ENCODE measurements at regions not wholly inside any gene's neighbourhood (a gene's known extent, or its start where the extent isn't known, plus 50 kb on each side); places are given as distances from the start of the nearest gene placed in this dataset.
"Not testable (repeated sequence)": the region's sequence is repeated elsewhere in the genome, so short reads cannot be mapped to it uniquely, and the experiment has no call there.

DNA sequence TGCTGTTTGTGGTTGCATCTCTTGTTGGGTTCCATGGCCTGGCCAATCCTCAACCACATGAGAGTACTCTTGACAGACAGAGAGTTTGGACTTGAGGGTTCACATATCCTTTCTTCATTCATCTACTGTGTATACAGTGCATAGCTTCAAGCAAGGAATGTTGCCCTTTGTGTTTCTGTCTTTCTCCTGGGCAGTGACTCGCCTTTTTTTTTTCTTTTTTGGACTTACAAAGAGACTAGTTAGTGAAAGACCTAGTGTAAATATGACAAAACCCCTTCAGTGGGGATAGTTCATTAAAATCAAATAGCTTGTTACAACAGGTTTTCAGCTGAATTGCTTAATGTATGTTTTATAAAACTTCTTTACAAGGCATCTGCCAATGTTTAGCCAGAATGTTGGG is 290.2 kb downstream of the FGFR2 start:
- no peak for DNase-seq

DNA sequence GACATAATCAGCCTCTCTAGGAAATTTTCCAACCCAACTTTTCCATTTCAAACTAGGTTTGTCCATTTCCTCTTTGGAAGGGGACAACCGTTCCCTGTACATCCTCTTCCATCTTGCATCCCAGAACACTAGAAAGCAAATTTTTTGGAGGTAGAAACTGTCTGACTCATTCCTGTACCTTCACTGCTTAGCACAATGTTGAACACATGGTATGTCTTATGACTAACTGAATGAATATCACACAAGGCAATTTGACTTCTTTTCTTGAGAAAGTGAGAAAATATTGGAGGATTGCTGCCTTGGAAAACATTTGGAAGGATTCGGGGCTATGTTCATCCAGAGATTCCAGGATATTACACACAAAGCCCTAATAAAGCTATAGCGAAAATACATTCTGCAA is 289.1 kb downstream of the FGFR2 start:
- no peak for DNase-seq

DNA sequence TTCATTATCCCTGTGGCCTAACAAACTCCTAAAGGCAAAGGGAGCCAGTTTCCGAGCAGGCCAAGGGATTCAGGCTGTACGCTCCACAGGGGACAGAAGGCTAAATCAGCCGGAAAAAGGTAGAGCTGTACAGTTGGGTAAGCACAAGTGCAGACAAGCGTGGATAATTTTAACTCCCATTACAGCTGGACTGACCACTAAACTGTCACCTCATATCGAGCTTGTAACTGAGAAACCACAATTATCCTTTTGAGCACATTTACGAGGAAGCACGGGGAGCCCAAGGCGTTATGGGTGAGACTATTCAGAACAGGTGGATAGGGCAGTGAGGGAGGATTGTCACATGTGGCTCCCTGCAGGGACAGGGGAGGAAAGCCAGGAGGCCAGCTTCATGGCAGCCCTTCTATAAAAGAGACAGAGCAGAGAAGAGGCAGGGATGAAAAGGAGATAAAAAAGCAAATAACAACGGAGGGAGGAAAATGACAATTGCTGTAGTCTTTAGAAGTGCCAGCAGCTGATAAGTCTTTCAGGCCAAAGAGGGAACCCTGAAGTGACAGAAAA is 288.0 kb downstream of the FGFR2 start:
- no peak for DNase-seq

DNA sequence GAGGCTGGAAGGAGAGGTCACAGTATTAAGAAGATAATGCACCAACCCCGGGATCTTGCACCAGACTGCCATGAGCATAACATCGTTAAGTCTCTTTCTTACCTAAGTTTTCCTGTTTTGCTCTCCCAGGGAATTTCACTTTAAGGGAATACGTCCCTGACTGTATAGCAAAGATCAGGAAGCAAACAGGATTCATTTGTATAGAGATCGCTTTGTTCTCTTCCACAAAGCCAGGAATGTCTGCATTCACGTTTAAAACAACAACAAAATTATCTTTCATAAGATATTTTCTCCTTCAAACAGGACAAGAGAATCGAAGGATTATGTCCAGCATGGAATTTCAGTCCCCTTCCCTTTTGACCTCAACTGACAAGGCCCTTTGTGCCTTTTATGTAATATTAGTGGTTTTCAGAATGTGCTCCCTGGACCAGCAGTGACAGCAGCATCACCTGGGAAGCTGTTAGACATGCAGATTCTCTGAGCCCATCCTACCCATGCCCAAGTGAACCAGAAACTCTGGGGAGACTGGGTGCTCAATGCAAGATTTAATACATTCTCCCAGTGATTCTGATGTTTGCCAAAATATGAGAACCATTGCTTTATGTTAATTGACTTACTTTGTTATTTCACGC is 286.3 kb downstream of the FGFR2 start:
- DNase-seq, result no peak

DNA sequence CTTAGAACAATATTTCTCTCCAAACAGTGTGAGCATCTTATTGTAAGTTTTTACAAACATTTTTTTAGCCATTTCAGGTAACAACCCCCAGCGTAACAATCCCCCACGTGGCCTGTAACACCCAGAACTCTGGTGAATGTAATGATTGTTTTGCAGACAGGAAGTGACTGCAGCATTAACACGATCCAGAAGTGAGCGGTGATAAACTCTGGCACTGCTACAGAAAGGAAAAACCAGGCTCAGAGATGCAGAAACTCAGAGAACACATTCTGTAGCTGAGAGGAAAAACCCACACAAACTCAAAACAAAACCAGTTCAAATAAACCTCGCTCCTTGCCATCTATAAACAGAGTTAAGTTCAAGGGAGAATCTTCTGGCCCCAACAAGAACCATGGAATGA is 285.7 kb downstream of the FGFR2 start:
- DNase-seq, result no peak

DNA sequence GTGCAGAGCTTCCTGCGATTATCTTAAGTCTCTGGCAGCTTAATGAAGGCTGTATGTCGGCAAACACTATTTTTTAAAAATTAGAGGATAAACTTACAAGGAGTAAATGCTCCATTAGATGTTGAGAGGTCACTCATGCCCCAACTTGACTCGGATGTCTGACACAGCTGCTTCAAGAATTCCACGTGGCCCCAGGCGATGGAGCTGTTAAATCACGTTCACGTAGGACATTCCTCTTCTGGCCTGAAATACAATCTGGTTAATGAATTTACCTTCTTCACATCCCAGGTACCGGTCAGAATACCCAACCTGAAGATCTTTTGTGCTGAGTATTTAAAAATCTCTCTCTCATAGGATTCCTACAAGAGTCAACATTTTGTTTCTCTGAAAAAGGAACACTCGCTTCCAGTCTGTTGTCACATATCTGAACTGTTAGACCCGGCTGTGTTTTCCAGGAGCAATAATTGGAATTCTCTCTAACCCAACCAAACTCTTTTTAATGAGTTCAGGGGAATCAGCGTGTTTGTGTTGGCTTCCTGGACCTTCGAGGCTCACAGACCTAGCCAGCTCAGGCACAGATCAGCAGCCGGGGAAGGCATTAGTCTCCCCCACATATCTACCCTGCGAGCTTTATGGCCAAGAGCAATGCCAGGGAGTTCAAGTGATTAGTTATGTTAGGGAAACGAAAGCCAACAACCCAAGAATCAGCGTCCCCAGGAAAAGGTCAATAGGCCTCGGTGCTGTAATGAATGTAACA is 284.9 kb downstream of the FGFR2 start:
- DNase-seq, result no peak

DNA sequence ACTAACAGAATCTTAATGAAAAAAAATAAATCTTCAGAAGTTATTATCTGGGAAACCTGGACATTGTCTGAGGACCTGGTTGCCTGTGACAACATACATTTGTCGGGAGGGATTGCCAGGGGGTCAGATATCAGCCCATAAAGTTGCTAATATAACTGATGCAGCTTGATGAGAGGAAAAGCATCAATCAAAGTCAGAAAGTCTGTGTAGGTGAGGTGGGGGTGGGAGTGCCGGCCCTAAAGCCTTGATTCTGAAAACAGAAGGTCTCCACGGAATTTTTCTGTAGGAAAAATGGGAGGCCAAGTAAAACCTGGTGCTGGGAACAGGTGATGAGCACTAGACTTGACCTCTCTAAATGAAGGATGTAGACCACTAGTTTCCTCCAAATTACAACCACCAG is 281.8 kb downstream of the FGFR2 start:
- no peak for DNase-seq

DNA sequence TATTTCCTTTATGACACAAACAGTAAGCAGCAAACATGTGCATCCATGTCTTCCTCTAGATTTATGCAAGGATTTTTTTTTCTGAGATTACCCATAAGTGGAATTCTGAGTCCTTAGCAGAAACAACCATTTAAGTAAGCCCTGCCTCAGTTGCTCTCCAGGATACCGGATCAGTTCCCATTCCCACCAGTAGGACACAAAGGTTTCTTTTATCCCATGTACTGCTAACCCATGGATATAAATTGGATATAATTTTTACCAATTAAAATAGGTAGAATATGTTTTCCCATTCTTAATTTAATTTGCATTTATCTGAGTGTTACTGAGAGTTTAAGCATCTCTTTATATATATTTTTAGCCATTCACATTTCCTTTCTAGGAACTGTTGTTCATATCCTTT is 280.9 kb downstream of the FGFR2 start:
- DNase-seq, result no peak

DNA sequence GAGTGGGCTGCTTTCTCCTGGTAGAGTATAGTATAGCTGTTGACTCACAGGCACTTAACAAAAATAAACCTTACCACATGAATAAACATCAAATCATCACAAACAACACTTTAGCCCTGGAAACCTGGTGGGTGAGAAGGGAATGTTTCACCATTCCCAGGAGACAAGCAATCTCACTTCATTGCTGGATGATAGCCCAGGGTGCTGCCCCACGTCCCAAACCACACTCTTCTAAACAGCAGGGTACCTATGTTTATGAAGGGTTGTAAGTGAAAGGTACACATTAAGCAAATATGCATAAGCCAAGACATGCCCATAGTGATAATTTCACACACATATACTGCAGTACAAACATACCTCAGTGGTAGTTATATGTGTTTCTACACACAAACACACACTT is 276.2 kb downstream of the FGFR2 start:
- no peak for DNase-seq

DNA sequence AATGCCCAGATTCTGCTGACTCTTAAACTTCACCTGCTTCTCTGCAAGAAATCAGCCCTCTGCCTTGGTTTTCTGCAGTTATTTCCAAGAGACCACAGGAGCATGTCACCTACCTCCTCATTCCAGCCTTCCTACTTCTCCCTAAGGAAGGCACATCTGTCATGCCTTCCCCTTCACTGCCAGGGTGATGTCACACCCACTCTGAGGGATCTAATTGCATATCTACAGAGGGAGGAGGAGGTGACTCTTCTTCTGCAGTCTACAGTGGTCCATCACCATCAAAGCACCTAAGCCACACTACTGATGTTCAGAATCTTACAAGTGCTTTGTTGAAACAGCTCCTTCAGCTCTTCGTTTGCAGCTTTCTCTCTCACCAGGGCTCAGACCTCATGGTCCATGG is 275.5 kb downstream of the FGFR2 start:
- no peak for DNase-seq

DNA sequence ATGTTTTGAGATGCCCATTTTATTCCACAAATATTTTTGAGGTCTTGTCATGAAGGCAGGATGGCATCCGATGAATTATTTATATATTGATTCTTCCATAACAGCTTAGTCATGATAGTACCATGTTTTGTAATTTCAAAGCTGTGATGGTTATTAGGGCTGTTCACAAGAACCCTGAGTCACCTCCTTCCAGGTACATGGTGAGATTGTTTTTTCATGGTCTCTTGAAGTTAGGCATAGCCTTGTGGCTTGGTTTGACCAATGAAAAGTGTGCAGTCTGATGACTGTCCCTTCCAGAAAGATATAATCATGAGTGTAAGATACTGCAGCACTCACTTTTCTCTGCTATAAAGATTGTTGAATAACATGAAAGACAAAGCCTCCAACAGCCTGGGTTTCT is 274.8 kb downstream of the FGFR2 start:
- DNase-seq, result no peak

DNA sequence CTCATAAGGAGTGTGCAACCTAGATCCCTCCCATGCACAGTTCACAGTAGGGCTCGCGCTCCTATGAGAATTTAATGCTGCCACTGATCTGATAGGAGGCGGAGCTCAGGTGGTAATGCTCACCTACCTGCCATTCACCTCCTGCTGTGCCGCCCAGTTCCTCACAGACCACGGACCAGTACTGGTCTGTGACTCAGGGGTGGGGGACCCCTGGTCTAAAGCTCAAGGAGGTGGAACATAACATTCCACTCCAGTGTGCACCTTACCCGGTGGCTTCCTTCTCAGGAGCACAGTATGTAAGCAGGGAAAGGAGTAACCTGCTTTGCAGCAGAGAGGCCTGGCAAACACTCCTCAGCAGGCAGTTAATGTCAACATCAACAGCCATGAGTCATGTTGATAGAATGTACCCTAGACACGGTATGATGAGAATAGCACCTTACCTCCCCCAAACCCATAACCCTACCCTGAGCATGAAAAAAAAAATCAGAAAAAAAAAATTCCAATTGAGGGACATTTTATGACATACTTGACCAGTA is 273.5 kb downstream of the FGFR2 start:
- DNase-seq, result no peak

DNA sequence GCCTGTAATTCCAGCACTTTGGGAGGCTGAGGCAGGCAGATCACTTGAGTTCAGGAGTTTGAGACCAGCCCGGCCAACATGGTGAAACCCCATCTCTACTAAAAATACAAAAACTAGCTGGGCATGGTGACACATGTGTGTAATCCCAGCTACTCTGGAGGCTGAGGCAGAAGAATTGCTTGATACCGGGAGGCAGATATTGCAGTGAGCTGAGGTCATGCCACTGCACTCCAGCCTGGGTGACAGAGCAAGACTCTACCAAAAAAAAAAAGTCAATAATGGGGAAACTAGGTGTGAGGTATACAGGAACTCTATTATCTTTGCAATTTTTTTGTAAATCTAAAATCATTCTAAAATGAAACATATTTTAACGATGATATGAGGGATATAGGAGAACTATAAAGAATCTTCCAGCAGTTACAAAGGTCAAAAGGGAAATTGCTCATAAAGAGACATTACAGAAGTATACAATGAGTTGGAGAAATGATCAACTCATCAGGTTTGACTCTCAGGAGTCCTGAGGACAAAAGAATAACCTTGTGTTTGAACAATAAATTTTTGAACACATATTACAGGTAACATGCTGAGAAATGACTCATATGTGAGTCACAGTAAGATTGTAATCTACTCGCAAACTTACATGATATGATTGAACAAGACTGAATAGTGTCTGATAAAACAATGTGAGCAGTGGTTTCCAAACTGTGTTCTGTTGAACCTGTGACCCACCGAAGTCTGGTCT is 272.6 kb downstream of the FGFR2 start:
- peak; percentile 3 for DNase-seq

DNA sequence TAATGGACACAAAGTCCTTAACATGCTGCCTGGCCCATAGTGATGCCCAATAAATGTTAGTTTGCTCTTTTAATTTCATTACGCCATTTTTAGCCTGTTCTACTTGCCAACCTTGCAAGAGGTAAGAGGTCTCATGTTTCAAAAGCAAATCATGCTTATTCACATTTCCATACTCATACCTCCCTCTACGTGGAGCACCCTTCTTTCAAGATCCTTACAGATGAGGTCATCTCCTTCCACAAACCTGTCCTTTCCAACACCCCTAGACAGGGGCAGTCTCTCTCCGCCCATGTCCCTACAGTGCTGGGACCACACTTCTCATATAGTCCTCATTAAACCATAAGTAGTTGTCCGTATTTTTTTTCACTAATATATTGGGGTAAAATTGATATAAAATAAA is 271.3 kb downstream of the FGFR2 start:
- DNase-seq, result no peak

DNA sequence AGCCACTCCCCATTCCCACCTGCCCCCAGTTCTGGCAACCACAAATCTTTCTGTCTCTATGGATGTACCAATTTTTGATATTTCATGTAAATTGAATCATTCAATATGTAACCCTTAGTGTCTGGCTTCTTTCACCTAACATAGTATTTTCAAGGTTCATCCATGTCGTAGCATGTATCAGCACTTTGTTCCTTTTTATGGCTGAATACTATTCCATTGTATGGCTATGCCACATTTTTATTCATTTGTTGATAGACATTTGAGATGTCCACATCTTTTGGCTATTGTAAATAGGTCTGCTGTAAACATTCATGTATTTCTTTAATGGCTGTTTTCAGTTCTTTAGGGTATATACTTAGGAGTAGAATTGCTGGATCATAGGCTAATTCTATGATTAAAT is 270.5 kb downstream of the FGFR2 start:
- DNase-seq, result no peak

DNA sequence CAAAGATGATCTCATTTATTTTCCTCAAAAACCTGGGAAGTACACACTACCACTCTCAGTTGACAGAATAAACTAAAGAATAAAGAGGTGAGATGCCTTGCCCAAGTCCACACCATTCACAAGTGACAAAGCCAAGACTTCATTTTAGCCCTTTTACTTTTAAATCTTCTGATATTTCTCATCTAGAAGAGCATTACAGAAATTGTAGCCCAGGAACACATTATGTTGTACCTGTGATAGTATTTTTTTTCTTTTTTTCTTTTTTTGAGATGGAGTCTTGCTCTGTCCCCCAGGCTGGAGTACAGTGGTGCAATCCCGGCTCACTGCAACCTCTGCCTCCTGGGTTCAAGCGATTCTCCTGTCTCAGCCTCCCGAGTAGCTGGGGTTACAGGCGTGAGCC is 268.6 kb downstream of the FGFR2 start:
- DNase-seq, result not testable (repeated sequence)

DNA sequence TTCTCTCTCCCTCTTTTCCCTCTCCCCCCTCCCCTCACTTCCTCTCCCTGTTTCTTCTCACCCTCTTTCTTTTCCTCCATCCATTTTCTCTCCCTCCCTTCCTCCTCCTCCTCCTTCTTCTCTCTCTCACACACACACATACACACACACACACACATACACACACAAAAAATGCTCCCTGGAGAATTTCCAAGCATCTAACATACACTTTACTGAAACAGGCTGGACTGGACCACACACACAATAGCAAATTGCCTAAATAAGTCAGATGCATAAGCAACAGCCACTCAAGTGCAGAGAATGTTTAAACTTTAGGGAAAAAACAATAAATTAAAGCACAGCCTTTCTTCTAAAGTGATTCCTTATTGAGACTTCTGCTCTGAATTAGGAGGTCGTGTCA is 267.7 kb downstream of the FGFR2 start:
- no peak for DNase-seq

DNA sequence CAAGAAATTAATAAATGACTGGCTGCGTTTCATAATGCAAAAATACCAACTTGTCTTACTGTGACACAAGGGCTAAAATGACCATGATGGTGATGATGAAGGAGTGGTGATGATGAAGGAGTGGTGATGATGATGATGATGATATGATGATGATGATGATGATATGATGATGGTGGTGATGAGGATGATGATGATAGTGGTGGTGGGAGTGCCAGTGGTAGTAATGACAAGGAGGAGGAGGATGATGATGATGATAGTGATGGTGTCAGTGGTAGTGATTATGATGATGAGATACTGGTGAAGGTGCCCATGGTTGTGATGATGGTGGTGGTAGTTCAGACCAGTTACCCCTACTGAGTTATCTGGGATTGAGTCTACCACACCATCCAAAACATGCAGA is 265.9 kb downstream of the FGFR2 start:
- DNase-seq, result no peak

DNA sequence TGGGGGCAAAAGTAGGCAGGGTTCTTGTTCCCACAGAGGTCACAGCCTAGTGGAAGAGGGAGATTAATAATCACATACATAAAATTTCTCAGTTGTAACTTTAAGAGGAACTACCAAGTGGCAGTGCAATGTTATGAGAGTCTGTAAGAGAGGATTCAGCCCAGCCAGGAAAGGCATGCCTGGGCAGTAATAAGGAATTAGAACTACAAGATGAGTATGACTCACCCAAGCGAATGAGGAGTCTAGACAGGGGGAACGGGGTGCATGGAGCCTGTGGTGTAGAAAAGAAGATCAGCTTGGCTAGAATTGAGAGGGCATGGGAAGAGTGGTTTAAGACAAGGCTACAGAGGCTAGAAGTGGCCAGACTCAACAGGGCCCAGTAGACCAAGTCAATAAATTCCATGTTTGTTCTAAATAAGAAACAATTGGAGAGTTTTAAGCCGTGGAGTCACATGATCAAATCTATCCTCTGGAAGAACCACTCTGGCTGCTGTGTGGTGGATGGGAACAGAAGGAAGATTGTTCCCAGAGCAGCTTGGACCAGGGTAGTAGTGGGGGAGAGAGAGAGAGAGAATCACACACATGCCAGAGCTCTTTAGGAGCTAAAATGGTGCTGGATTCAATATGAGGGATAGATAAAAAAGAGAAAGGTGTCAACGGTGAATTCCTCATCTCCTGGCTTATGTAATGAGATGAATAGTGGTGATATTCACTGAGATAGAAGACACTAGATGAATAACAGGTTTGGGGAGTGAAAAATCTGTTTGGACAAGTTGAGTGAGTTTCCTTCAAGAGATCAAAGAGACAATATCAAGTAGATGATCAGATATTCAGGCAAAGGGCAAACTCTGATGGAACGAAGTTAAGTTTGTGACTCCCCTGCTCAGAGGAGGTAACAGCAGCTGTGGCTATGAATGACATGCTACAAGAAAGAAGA is 265.1 kb downstream of the FGFR2 start:
- DNase-seq, result no peak

DNA sequence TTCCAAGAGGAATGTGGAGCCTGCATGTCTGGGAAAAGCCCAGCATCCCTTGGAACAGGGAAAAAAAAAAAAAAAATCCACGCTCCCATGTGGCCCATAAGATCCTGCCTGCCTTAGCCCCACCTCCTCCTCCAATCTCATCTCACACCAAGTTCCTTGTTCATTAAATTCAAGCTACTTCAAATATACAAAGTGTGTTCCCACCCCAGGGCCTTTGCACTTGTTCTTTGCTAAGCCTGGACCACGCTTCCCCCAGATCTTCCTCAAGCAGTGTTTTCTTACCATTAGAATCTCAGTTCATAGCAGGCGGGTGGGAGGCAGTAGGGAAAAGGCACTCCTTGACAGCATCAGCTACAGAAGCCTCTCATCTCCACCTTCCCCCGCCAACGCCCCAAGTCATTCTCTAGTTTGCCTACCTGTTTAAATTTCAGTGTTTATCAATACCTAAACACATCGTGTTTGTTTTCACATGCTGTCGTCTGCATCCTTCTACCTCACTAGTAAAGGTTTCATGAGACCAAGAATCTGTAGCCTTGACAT is 262.8 kb downstream of the FGFR2 start:
- DNase-seq, result no peak

DNA sequence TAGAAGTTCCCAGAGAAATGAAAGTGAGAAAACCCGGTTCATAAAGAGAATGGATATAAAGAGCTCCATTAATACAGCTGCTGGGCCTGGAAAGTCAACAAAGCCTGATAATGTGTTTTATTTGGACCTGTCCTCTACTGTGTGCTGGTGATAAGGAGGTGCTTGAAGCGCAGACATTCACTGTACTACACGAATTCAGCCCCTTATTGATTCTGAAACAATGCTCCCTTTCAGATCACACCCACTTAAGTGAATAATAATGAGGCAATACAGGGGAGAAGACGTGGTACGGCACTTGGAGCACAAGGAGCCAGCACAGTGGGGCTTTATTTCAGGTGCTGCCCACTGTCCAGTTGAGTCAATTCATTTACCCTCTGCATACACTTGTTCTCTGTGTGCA is 260.8 kb downstream of the FGFR2 start:
- no peak for DNase-seq

Data from activated CD4-positive, alpha-beta T cell treated with anti-CD3 and anti-CD28 coated beads, Interleukin-10, Interleukin-2, amounts not matched to agents 100 ng/mL and 50 ng/mL, durations not matched to agents 16 hours and 8 hours (primary cell).